K562 (cell line): ENCODE measurements at regions not wholly inside any gene's neighbourhood (a gene's known extent, or its start where the extent isn't known, plus 50 kb on each side); places are given as distances from the start of the nearest gene placed in this dataset.

Experiments
- CHD7 ChIP-seq: fragments of 200-600 bp; sonication (generic); IDR thresholded peaks from one replicate; pipeline ENCODE4 v1.6.1; 2012; ENCODE audit warnings: mild to moderate bottlenecking, low read depth, low read length, inconsistent platforms
- IRF9 ChIP-seq: fragments of 450-650 bp; IDR thresholded peaks from 2 replicates; pipeline ENCODE4 v1.6.1; 2016; ENCODE audit warnings: missing biosample characterization, missing genetic modification characterization
- MTF1 ChIP-seq: fragments of 250-450 bp; sonication (Bioruptor Pico); IDR thresholded peaks from 2 replicates; pipeline ENCODE4 v1.9.0; 2021; ENCODE audit warnings: moderate library complexity, mild to moderate bottlenecking, inconsistent platforms, borderline replicate concordance
- RBFOX2 ChIP-seq: fragments of 200-400 bp; formaldehyde crosslinking; IDR thresholded peaks from 2 replicates; pipeline ENCODE4 v1.6.1; 2017; ENCODE audit warnings: low read depth, mild to moderate bottlenecking, low read length, moderate library complexity
- SRSF3 ChIP-seq: fragments of 200-400 bp; formaldehyde crosslinking; IDR thresholded peaks from 2 replicates; pipeline ENCODE4 v1.6.1; 2016; ENCODE audit warnings: mild to moderate bottlenecking, low read length, moderate library complexity; ENCODE audit not compliant: insufficient read depth
- TCF7L2 ChIP-seq: fragments of 150-350 bp; IDR thresholded peaks from 2 replicates; pipeline ENCODE4 v1.6.1; 2016; ENCODE audit warnings: low read depth, mild to moderate bottlenecking, low read length, moderate library complexity
- THRAP3 ChIP-seq: fragments of 450-650 bp; IDR thresholded peaks from 2 replicates; pipeline ENCODE4 v1.6.1; 2016; ENCODE audit warnings: mild to moderate bottlenecking, inconsistent platforms, borderline replicate concordance
- ZNF224 ChIP-seq: sonication (generic); formaldehyde crosslinking; IDR thresholded peaks from 2 replicates; pipeline ENCODE4 v1.8.0; 2022; ENCODE audit warnings: mild to moderate bottlenecking, missing genetic modification reagents
- ZNF717 ChIP-seq: fragments of 250-450 bp; sonication (Bioruptor Pico); IDR thresholded peaks from 2 replicates; pipeline ENCODE4 v1.5.0; 2021

GRCh38 chr13:34361560-34361959, 543.6 kb downstream of the RFC3 start (continued):
- TF ChIP-seq SRSF3 (no peak), TCF7L2 (no peak), CHD7 (no peak), RBFOX2 (no peak), IRF9 (tag) (no peak), MTF1 (no peak), THRAP3 (no peak), ZNF224 (CRISPR knock-in tag) (no peak), ZNF717 (CRISPR knock-in tag) (no peak)
